ENCODE measurements at regions not wholly inside any gene's neighbourhood (a gene's known extent, or its start where the extent isn't known, plus 50 kb on each side); places are given as distances from the start of the nearest gene placed in this dataset.

GRCh38 chr7:120039138-120039537, 233.8 kb upstream of the KCND2 start:
- no TSS peak for BruUV-seq (replicated peaks)
- CTCF ChIA-PET = no interaction called here
- POLR2A ChIA-PET = no interaction called here
- intact Hi-C loops (cut with micrococcal nuclease; ENCODE audit: unreplicated experiment) = no loop called here
- DNase-seq = peak in 1 of 2 experiments; percentile 42
- no peaks in the 10 kb centered on the region for H3K4me1 Mint-ChIP-seq (ENCODE audit: low read depth, unreplicated experiment)
- H3K36me3 Mint-ChIP-seq (ENCODE audit: insufficient read depth, unreplicated experiment) = no peaks in the 10 kb centered on the region
- peaks cover 13% of the 10 kb centered on the region for H3K9me3 Mint-ChIP-seq (ENCODE audit: unreplicated experiment)
- H3K36me3 ChIP-seq (ENCODE audit: control insufficient read depth, insufficient read depth, low read length) = no peaks in the 10 kb centered on the region
- H3K27ac Mint-ChIP-seq (ENCODE audit: unreplicated experiment) = no peak overlapping the region
- no peak for TF ChIP-seq CTCF (IDR thresholded peaks at IDR 0.05; ENCODE audit: insufficient read depth in 1 of 2, low read depth in 1 of 2, low read length in 1 of 2, severe bottlenecking in 1 of 2, unreplicated experiment in 1 of 2)
- no peaks in the 10 kb centered on the region for H3K4me1 ChIP-seq
- H3K27me3 Mint-ChIP-seq (ENCODE audit: insufficient read depth, unreplicated experiment) = no peaks in the 10 kb centered on the region
- no peaks in the 10 kb centered on the region for H3K27me3 ChIP-seq (replicated peaks; ENCODE audit: control insufficient read depth, insufficient read depth, low read length)
- no peak overlapping the region for H3K4me3 Mint-ChIP-seq (ENCODE audit: unreplicated experiment)
- no peak overlapping the region for H3K4me3 ChIP-seq (ENCODE audit: low read depth, low read length)
- H3K9me3 ChIP-seq = no peaks in the 10 kb centered on the region

GRCh38 chr7:120041798-120042197, 231.2 kb upstream of the KCND2 start:
- TF ChIP-seq CTCF (IDR thresholded peaks at IDR 0.05; ENCODE audit: insufficient read depth in 1 of 2, low read depth in 1 of 2, low read length in 1 of 2, severe bottlenecking in 1 of 2, unreplicated experiment in 1 of 2) = no peak
- H3K27me3 Mint-ChIP-seq (ENCODE audit: insufficient read depth, unreplicated experiment) = no peaks in the 10 kb centered on the region
- no peaks in the 10 kb centered on the region for H3K4me1 Mint-ChIP-seq (ENCODE audit: low read depth, unreplicated experiment)
- POLR2A ChIA-PET = no interaction called here
- intact Hi-C loops (cut with micrococcal nuclease; ENCODE audit: unreplicated experiment) = no loop called here
- H3K9me3 ChIP-seq = no peaks in the 10 kb centered on the region
- CTCF ChIA-PET = no interaction called here
- H3K4me3 Mint-ChIP-seq (ENCODE audit: unreplicated experiment) = no peak overlapping the region
- BruUV-seq (replicated peaks) = no TSS peak
- peaks cover 13% of the 10 kb centered on the region for H3K9me3 Mint-ChIP-seq (ENCODE audit: unreplicated experiment)
- no peak overlapping the region for H3K4me3 ChIP-seq (ENCODE audit: low read depth, low read length)
- no peak overlapping the region for H3K27ac Mint-ChIP-seq (ENCODE audit: unreplicated experiment)
- H3K36me3 ChIP-seq (ENCODE audit: control insufficient read depth, insufficient read depth, low read length) = no peaks in the 10 kb centered on the region
- no peaks in the 10 kb centered on the region for H3K27me3 ChIP-seq (replicated peaks; ENCODE audit: control insufficient read depth, insufficient read depth, low read length)
- H3K4me1 ChIP-seq = no peaks in the 10 kb centered on the region
- H3K36me3 Mint-ChIP-seq (ENCODE audit: insufficient read depth, unreplicated experiment) = no peaks in the 10 kb centered on the region
- no peak for DNase-seq

GRCh38 chr7:120043250-120043649, 229.7 kb upstream of the KCND2 start:
- H3K27me3 ChIP-seq (replicated peaks; ENCODE audit: control insufficient read depth, insufficient read depth, low read length) = no peaks in the 10 kb centered on the region
- Mint-ChIP-seq H3K36me3 (ENCODE audit: insufficient read depth, unreplicated experiment) (no peaks in the 10 kb centered on the region), H3K9me3 (ENCODE audit: unreplicated experiment) (peaks cover 2% of the 10 kb centered on the region), H3K27ac (ENCODE audit: unreplicated experiment) (no peak overlapping the region), H3K4me3 (ENCODE audit: unreplicated experiment) (no peak overlapping the region), H3K27me3 (ENCODE audit: insufficient read depth, unreplicated experiment) (no peaks in the 10 kb centered on the region), H3K4me1 (ENCODE audit: low read depth, unreplicated experiment) (no peaks in the 10 kb centered on the region)
- ChIA-PET CTCF (no interaction called here), POLR2A (no interaction called here)
- BruUV-seq (replicated peaks) = no TSS peak
- H3K4me3 ChIP-seq (ENCODE audit: low read depth, low read length) = no peak overlapping the region
- no peak for DNase-seq
- H3K4me1 ChIP-seq = no peaks in the 10 kb centered on the region
- intact Hi-C loops (cut with micrococcal nuclease; ENCODE audit: unreplicated experiment) = no loop called here
- no peak for TF ChIP-seq CTCF (IDR thresholded peaks at IDR 0.05; ENCODE audit: insufficient read depth in 1 of 2, low read depth in 1 of 2, low read length in 1 of 2, severe bottlenecking in 1 of 2, unreplicated experiment in 1 of 2)
- H3K9me3 ChIP-seq = no peaks in the 10 kb centered on the region
- no peaks in the 10 kb centered on the region for H3K36me3 ChIP-seq (ENCODE audit: control insufficient read depth, insufficient read depth, low read length)

Measured in Caco-2 (cell line).